Testis (tissue), 2 donors: ENCODE measurements at regions not wholly inside any gene's neighbourhood (a gene's known extent, or its start where the extent isn't known, plus 50 kb on each side); places are given as distances from the start of the nearest gene placed in this dataset.

Source experiments
- DNase-seq: peaks from one replicate; pipeline ENCODE4 v3.0.0-alpha.2; 2019
- H3K27ac ChIP-seq, 2 donors: fragments of 200-600 bp; sonication (generic); one replicate each; pipeline ENCODE4 v1.5.1; 2019
- H3K27me3 ChIP-seq: fragments of 200-600 bp; sonication (generic); one replicate; pipeline ENCODE4 v1.5.1; 2019
- H3K36me3 ChIP-seq: fragments of 200-600 bp; sonication (generic); one replicate; pipeline ENCODE4 v1.5.1; 2017; ENCODE audit warnings: low read depth; ENCODE audit errors: missing control alignments
- H3K4me1 ChIP-seq: fragments of 200-600 bp; sonication (generic); one replicate; pipeline ENCODE4 v1.5.1; 2019
- H3K4me3 ChIP-seq, 2 donors: fragments of 200-600 bp; sonication (generic); one replicate each; pipeline ENCODE4 v1.5.1; 2017 to 2019
- H3K9me3 ChIP-seq: fragments of 200-600 bp; sonication (generic); one replicate; pipeline ENCODE4 v1.5.1; 2017
- POLR2A ChIP-seq: fragments of 450-650 bp; IDR thresholded peaks from one replicate; pipeline ENCODE4 v1.6.1; 2017; ENCODE audit warnings: antibody characterized with exemption, mild to moderate bottlenecking, moderate library complexity
- WGBS, 2 donors: methylation state at CpG; one replicate each; pipeline ENCODE4 v1.1.5; 2018; 5-methylcytosine and 5-hydroxymethylcytosine counted together
- intact Hi-C: fragments of 100-400 bp; cut with DNase I; formaldehyde crosslinking; loops from one replicate; pipeline ENCODE4 v1.15.1; 2023; ENCODE audit warnings: low total_unique reads
- TF ChIP-seq, protein P1 (sequence below), 3 experiments: fragments of 450-650 bp in 2 of 3; fragments of 200-600 bp in 1 of 3; sonication (generic) in 1 of 3; IDR thresholded peaks; one replicate each; pipeline ENCODE4 v1.5.1; 2016 to 2019; ENCODE audit warnings: antibody characterized with exemption in 3 of 3, mild to moderate bottlenecking in 2 of 3, moderate library complexity in 1 of 3

- 80 to 90% methylated on average over 2 of the region's 2 CpGs for WGBS, 2 donors
- TF ChIP-seq POLR2A, result no peak
- TF ChIP-seq, protein P1, sequence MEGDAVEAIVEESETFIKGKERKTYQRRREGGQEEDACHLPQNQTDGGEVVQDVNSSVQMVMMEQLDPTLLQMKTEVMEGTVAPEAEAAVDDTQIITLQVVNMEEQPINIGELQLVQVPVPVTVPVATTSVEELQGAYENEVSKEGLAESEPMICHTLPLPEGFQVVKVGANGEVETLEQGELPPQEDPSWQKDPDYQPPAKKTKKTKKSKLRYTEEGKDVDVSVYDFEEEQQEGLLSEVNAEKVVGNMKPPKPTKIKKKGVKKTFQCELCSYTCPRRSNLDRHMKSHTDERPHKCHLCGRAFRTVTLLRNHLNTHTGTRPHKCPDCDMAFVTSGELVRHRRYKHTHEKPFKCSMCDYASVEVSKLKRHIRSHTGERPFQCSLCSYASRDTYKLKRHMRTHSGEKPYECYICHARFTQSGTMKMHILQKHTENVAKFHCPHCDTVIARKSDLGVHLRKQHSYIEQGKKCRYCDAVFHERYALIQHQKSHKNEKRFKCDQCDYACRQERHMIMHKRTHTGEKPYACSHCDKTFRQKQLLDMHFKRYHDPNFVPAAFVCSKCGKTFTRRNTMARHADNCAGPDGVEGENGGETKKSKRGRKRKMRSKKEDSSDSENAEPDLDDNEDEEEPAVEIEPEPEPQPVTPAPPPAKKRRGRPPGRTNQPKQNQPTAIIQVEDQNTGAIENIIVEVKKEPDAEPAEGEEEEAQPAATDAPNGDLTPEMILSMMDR (IDR thresholded peaks at IDR 0.05), result no peak
Measured at GRCh38 chr4:56169061-56169460, 218.2 kb downstream of the AASDH start.

GRCh38 chr4:56164907-56165306 lies 216.2 kb downstream of the CEP135 start:
- no peaks in the 10 kb centered on the region for H3K36me3 ChIP-seq
- no peak overlapping the region for H3K27ac ChIP-seq
- H3K27me3 ChIP-seq, result no peaks in the 10 kb centered on the region
- H3K4me1 ChIP-seq, result no peaks in the 10 kb centered on the region
- 52 to 81% methylated on average over 3 of the region's 3 CpGs for WGBS, 2 donors
- TF ChIP-seq, protein P1 (IDR thresholded peaks at IDR 0.05), result no peak
- TF ChIP-seq POLR2A, result no peak
- H3K9me3 ChIP-seq, result no peaks in the 10 kb centered on the region
- DNase-seq, result no peak
- intact Hi-C loops, result no loop called here
- H3K4me3 ChIP-seq, result no peak overlapping the region

More at GRCh38 chr4:56169061-56169460, 218.2 kb downstream of the AASDH start:
- intact Hi-C loops, result no loop called here
- Histone ChIP-seq H3K9me3 (no peaks in the 10 kb centered on the region), H3K36me3 (no peaks in the 10 kb centered on the region), H3K4me1 (no peaks in the 10 kb centered on the region), H3K27me3 (no peaks in the 10 kb centered on the region), H3K27ac (no peak overlapping the region), H3K4me3 (no peak overlapping the region)
- DNase-seq, result no peak

- 81 to 87% methylated on average over 6 of the region's 6 CpGs for whole genome bisulfite sequencing, 2 donors
- Histone ChIP-seq H3K27me3 (no peaks in the 10 kb centered on the region), H3K4me1 (no peaks in the 10 kb centered on the region), H3K36me3 (no peaks in the 10 kb centered on the region), H3K27ac (no peak overlapping the region), H3K4me3 (no peak overlapping the region), H3K9me3 (no peaks in the 10 kb centered on the region)
- intact Hi-C loops, result no loop called here
- TF ChIP-seq, protein P1 (IDR thresholded peaks at IDR 0.05), result no peak
- TF ChIP-seq POLR2A, result no peak
- DNase-seq, result no peak
Measured at GRCh38 chr4:56160636-56161035, 211.9 kb downstream of the CEP135 start.

- Histone ChIP-seq H3K4me3 (no peak overlapping the region), H3K27me3 (no peaks in the 10 kb centered on the region), H3K4me1 (no peaks in the 10 kb centered on the region), H3K9me3 (no peaks in the 10 kb centered on the region), H3K36me3 (no peaks in the 10 kb centered on the region), H3K27ac (no peak overlapping the region)
- no peak for TF ChIP-seq POLR2A
- TF ChIP-seq, protein P1 (IDR thresholded peaks at IDR 0.05), result no peak
- intact Hi-C loops, result no loop called here
- WGBS, 2 donors, result 74% methylated on average over 5 of the region's 5 CpGs
- no peak for DNase-seq
Measured at GRCh38 chr4:56158483-56158882, 209.7 kb downstream of the CEP135 start.

- no peak for DNase-seq
- Histone ChIP-seq H3K27me3 (no peaks in the 10 kb centered on the region), H3K4me1 (no peaks in the 10 kb centered on the region), H3K36me3 (no peaks in the 10 kb centered on the region), H3K4me3 (no peak overlapping the region), H3K9me3 (no peaks in the 10 kb centered on the region), H3K27ac (no peak overlapping the region)
- TF ChIP-seq POLR2A, result no peak
- TF ChIP-seq, protein P1 (IDR thresholded peaks at IDR 0.05), result no peak
- WGBS, 2 donors, result 90 to 92% methylated on average over 6 of the region's 6 CpGs
- intact Hi-C loops, result no loop called here
Measured at GRCh38 chr4:56156141-56156540, 207.4 kb downstream of the CEP135 start.
